Fibroblast of skin of left biceps (primary cell): ENCODE measurements at regions not wholly inside any gene's neighbourhood (a gene's known extent, or its start where the extent isn't known, plus 50 kb on each side); places are given as distances from the start of the nearest gene placed in this dataset.
"Not testable (repeated sequence)": the region's sequence is repeated elsewhere in the genome, so short reads cannot be mapped to it uniquely, and the experiment has no call there.

Source experiments
- DNase-seq, 2 experiments: peaks; one replicate each; pipeline ENCODE4 v3.0.0-alpha.2; 2013; ENCODE audit warnings: low read depth in 2 of 2

- DNase-seq = no peak
Measured at GRCh38 chr1:88466011-88466410, 218.1 kb upstream of the PKN2 start.

GRCh38 chr1:88466899-88467580 lies 217.0 kb upstream of the PKN2 start:
- no peak for DNase-seq

- DNase-seq = no peak
Measured at GRCh38 chr1:88472298-88472697, 211.8 kb upstream of the PKN2 start.

- DNase-seq = no peak
Measured at GRCh38 chr1:88472714-88473113, 211.4 kb upstream of the PKN2 start.

GRCh38 chr1:88474555-88475304 lies 209.3 kb upstream of the PKN2 start:
- no peak for DNase-seq

- no peak for DNase-seq
Measured at GRCh38 chr1:88484881-88485280, 199.2 kb upstream of the PKN2 start.

GRCh38 chr1:88488237-88488636 lies 195.8 kb upstream of the PKN2 start:
- DNase-seq = no peak

GRCh38 chr1:88490676-88491075 lies 193.4 kb upstream of the PKN2 start:
- no peak for DNase-seq

GRCh38 chr1:88499671-88500070 lies 184.4 kb upstream of the PKN2 start:
- no peak for DNase-seq

- no peak for DNase-seq
Measured at GRCh38 chr1:88502886-88503285, 181.2 kb upstream of the PKN2 start.

- no peak for DNase-seq
Measured at GRCh38 chr1:88503646-88504045, 180.4 kb upstream of the PKN2 start.

- DNase-seq = no peak
Measured at GRCh38 chr1:88504601-88505000, 179.5 kb upstream of the PKN2 start.

GRCh38 chr1:88509379-88509778 lies 174.7 kb upstream of the PKN2 start:
- peak; percentile 13 to 28 for DNase-seq

- DNase-seq = no peak
Measured at GRCh38 chr1:88514544-88515060, 169.5 kb upstream of the PKN2 start.

GRCh38 chr1:88517499-88517898 lies 166.6 kb upstream of the PKN2 start:
- DNase-seq = not testable (repeated sequence)

GRCh38 chr1:88519156-88519555 lies 164.9 kb upstream of the PKN2 start:
- DNase-seq = peak; percentile 24 to 30

GRCh38 chr1:88523854-88524528 lies 160.1 kb upstream of the PKN2 start:
- no peak for DNase-seq

GRCh38 chr1:88526456-88526855 lies 157.6 kb upstream of the PKN2 start:
- DNase-seq = no peak

- no peak for DNase-seq
Measured at GRCh38 chr1:88528792-88529191, 155.3 kb upstream of the PKN2 start.

- DNase-seq = no peak
Measured at GRCh38 chr1:88529581-88529980, 154.5 kb upstream of the PKN2 start.

GRCh38 chr1:88530246-88530645 lies 153.8 kb upstream of the PKN2 start:
- no peak for DNase-seq

GRCh38 chr1:88537787-88538186 lies 146.3 kb upstream of the PKN2 start:
- no peak for DNase-seq
